Fibroblast of villous mesenchyme (primary cell): ENCODE measurements at regions not wholly inside any gene's neighbourhood (a gene's known extent, or its start where the extent isn't known, plus 50 kb on each side); places are given as distances from the start of the nearest gene placed in this dataset.

ENCODE experiments used
- DNase-seq: peaks from one replicate; pipeline ENCODE4 v3.0.0-alpha.2; 2010; ENCODE audit warnings: low read depth
- H3K4me3 ChIP-seq: 2 replicates; pipeline ENCODE4 v1.5.1; 2011; ENCODE audit warnings: low read depth, mild to moderate bottlenecking, low read length
- TF ChIP-seq, protein P1 (sequence below): IDR thresholded peaks from 2 replicates; pipeline ENCODE4 v1.5.1; 2012; ENCODE audit warnings: low read depth, mild to moderate bottlenecking, low read length; ENCODE audit not compliant: insufficient read depth

DNA sequence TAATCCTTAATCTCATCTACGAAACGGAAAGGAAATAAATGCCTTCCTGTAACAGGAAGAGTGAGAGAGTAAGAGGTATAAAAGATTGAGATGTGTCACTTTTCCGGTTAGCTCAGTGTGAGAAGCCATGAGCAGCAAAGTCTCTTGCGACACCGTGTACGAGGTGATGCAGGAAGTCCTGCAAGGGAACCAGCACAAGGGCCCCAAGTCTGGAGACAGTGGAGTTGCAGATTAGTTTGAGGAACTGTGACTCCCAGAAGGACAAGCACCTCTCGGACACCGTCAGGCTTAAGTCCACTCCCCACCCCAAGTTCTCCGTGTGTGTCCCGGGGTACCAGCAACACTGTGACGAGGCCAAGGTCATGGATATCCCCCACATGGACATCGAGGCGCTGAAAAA lies 592.3 kb upstream of the ADGRL2 start:
- TF ChIP-seq, protein P1, sequence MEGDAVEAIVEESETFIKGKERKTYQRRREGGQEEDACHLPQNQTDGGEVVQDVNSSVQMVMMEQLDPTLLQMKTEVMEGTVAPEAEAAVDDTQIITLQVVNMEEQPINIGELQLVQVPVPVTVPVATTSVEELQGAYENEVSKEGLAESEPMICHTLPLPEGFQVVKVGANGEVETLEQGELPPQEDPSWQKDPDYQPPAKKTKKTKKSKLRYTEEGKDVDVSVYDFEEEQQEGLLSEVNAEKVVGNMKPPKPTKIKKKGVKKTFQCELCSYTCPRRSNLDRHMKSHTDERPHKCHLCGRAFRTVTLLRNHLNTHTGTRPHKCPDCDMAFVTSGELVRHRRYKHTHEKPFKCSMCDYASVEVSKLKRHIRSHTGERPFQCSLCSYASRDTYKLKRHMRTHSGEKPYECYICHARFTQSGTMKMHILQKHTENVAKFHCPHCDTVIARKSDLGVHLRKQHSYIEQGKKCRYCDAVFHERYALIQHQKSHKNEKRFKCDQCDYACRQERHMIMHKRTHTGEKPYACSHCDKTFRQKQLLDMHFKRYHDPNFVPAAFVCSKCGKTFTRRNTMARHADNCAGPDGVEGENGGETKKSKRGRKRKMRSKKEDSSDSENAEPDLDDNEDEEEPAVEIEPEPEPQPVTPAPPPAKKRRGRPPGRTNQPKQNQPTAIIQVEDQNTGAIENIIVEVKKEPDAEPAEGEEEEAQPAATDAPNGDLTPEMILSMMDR = no peak
- no peak for DNase-seq
- no peak overlapping the region for H3K4me3 ChIP-seq

DNA sequence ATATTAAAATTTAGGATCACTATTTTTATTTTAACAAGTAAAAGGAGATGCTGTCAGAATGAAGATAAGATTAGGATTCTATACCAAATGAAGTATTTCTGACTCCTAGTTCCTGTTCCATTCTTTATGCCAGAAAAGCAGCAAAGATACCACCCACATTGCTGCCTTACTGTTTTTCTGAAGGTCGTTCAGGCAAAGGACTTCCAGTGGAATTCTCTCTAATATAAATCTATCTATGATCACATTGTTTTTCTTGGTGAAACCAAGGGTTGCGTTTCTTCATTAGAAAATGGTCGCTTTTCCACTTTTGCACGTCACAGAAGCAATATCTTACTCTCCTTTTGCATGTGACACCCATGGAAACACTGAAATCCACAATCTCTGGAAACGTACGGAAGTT lies 594.8 kb upstream of the ADGRL2 start:
- no peak for DNase-seq
- TF ChIP-seq, protein P1 = no peak
- no peak overlapping the region for H3K4me3 ChIP-seq

DNA sequence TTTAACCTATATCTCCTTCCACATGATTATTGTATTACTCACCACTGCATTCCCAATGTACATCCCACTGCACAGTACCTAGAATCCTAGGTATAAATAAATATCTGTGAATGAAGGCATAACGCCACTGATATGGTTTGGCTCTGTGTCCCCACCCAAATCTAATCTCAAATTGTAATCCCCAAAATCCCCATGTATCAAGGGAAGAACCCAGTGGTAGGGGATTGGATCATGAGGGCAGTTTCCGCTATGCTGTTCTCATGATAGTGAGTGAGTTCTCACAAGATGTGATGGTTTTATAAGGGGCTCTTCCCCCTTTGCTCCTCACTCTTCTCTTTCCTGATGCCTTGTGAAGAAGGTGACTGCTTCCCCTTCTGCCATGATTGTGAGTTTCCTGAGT lies 599.0 kb upstream of the ADGRL2 start:
- TF ChIP-seq, protein P1 = no peak
- no peak for DNase-seq
- H3K4me3 ChIP-seq = no peak overlapping the region

DNA sequence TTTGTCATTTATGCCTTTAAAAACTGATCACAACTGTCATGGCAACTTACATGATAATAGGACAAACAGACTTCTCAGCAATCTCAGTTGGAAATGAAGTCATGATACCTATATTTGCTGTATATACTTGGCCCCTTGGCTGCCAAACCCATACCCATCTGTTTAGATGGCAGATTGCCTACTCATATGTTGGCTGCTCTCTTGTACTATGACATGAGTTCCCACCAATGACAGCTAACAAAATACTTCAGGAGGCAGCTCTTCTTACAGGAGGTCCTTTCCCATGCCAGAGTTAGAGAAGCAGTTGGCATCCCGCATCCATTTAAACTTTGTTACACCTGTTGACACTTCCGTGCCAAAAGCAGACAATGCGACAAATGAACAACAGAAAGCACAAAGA lies 603.1 kb upstream of the ADGRL2 start:
- no peak for DNase-seq
- no peak overlapping the region for H3K4me3 ChIP-seq
- TF ChIP-seq, protein P1 = no peak

DNA sequence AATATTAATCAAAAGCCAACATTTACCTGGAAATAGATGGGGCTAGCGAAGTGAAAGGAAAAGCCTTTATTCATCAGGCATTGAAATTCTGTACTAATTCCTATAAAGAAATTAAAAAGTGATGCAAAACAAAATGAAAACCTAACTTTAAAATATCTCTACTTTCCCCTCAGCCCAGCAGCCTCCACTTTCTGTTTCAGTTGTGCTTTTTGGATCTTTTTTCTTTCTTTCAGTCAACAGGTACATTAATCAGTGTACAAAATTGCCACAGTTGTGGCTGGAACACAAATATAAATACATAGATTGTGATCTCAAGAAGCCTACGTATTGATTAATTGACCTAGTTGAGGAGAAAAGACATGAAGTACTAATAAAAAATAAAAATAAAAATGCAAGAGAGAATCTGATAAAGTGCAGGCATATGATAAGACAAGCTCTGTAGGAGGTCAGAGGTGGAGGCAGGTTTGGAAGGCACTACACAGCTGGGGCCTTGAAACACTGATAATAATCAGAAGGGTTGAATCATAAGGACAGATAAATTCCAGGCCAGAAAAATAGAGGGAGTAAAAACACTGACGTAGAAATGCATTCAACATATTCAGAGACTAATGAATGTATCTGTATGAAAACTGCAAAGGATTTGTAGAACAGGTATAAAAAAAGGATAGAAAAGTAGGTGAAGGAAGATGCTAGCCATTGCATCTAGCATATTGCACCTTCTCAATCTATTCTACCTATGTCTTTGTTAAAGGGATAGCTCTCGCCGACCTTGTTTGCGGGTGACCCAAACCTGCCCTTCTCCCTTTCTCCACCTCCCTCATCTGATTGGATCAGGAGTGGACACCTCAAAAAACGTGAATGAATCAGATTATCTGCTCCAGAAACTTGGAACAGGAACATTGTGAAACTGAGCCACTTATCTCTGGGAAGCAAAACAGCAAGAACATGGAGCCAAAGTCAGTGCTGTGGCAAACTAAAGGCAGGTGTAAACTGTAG lies 607.8 kb upstream of the ADGRL2 start:
- TF ChIP-seq, protein P1 = no peak
- no peak overlapping the region for H3K4me3 ChIP-seq
- no peak for DNase-seq

DNA sequence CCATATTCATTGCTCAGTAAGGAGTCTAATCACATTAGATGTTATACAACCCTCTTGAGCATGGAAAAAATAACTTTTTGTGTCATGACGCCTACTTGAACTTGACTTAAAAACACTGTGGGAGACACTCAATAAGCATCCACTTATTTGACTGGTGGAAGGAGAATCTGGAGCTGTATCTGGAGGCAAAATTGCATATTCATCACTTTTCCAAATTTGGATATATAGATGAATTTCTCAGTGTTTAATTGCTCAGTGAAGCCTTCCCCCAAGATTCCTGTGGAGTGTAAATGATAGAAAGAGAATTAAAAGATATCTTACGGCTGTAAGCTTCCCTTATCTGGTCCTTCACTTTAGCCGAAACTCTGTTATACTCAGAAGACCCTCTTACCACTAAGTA lies 610.7 kb upstream of the ADGRL2 start:
- TF ChIP-seq, protein P1 = no peak
- DNase-seq = no peak

More for the DNA sequence above, 610.7 kb upstream of the ADGRL2 start:
- no peak overlapping the region for H3K4me3 ChIP-seq
